IMR-90 (cell line): ENCODE measurements at regions not wholly inside any gene's neighbourhood (a gene's known extent, or its start where the extent isn't known, plus 50 kb on each side); places are given as distances from the start of the nearest gene placed in this dataset.

Source experiments
- ATAC-seq: fragments of 200-7000 bp; cut with Tn5 transposase; 2 replicates; pipeline ENCODE4 v1.9.1; 2020; ENCODE audit warnings: low read depth, mild to moderate bottlenecking, moderate library complexity
- BruUV-seq: library from RNA; stranded (reverse); fragments of 400-500 nt; replicated peaks from 2 replicates; lab custom pipeline; 2021; lab: Mats Ljungman, UMichigan
- CTCF ChIA-PET: fragments of 300-600 bp; formaldehyde crosslinking; extraction: SDS; loops from one replicate; lab custom pipeline; 2021; ENCODE audit warnings: antibody characterized with exemption; lab: Yijun Ruan, JAX
- POLR2A ChIA-PET: fragments of 300-600 bp; sonication (Branson Sonifier 250); formaldehyde crosslinking; loops from one replicate; lab custom pipeline; 2022; ENCODE audit warnings: antibody characterized with exemption; ENCODE audit not compliant: unreplicated experiment; lab: Charles Lee
- DNase-seq: peaks from one replicate; pipeline ENCODE4 v3.0.0; 2013
- H2AFZ ChIP-seq: replicated peaks from 2 replicates; pipeline ENCODE3; 2013; ENCODE audit warnings: low read length, mild to moderate bottlenecking; ENCODE audit not compliant: poor library complexity
- H2AK5ac ChIP-seq: 2 replicates; pipeline ENCODE4 v1.6.1; 2013; ENCODE audit warnings: low read depth, low read length, inconsistent platforms
- H2AK9ac ChIP-seq: replicated peaks from 2 replicates; pipeline ENCODE3; 2013; ENCODE audit warnings: mild to moderate bottlenecking, low read depth, low read length, moderate library complexity; ENCODE audit not compliant: poor library complexity
- H2BK120ac ChIP-seq: 2 replicates; pipeline ENCODE4 v1.6.1; 2013; ENCODE audit warnings: low read depth, low read length, inconsistent platforms
- H2BK15ac ChIP-seq: 3 replicates; pipeline ENCODE4 v1.6.1; 2013; ENCODE audit warnings: low read depth, low read length, inconsistent platforms
- H2BK20ac ChIP-seq: 2 replicates; pipeline ENCODE4 v1.6.1; 2013; ENCODE audit warnings: low read depth, mild to moderate bottlenecking, inconsistent platforms, low read length, moderate library complexity
- H2BK5ac ChIP-seq: 2 replicates; pipeline ENCODE4 v1.6.1; 2013; ENCODE audit warnings: mild to moderate bottlenecking, low read depth, low read length, inconsistent platforms; ENCODE audit not compliant: poor library complexity, severe bottlenecking
- H3K14ac ChIP-seq: replicated peaks from 2 replicates; pipeline ENCODE4 v1.6.1; 2013; ENCODE audit warnings: low read depth, low read length, inconsistent platforms
- H3K18ac ChIP-seq: 2 replicates; pipeline ENCODE4 v1.6.1; 2013; ENCODE audit warnings: low read depth, low read length, control low read depth
- H3K23ac ChIP-seq: 2 replicates; pipeline ENCODE4 v1.6.1; 2013; ENCODE audit warnings: low read depth, low read length, inconsistent platforms
- H3K27ac ChIP-seq: 2 replicates; pipeline ENCODE4 v1.5.1; 2013; ENCODE audit warnings: mild to moderate bottlenecking, control low read depth, low read length; ENCODE audit not compliant: insufficient read depth
- H3K27me3 ChIP-seq: 2 replicates; pipeline ENCODE4 v1.6.1; 2013; ENCODE audit warnings: low read length; ENCODE audit not compliant: control insufficient read depth, insufficient read depth
- H3K36me3 ChIP-seq: 2 replicates; pipeline ENCODE4 v1.6.1; 2013; ENCODE audit warnings: low read length, mixed read lengths; ENCODE audit not compliant: control insufficient read depth, insufficient read depth
- H3K4ac ChIP-seq: 2 replicates; pipeline ENCODE4 v1.6.1; 2013; ENCODE audit warnings: low read depth, low read length, inconsistent platforms
- H3K4me1 ChIP-seq: 2 replicates; pipeline ENCODE4 v1.6.1; 2013; ENCODE audit warnings: low read length, mixed read lengths; ENCODE audit not compliant: control insufficient read depth, insufficient read depth
- H3K4me2 ChIP-seq: 2 replicates; pipeline ENCODE4 v1.6.1; 2013; ENCODE audit warnings: low read depth, mild to moderate bottlenecking, control low read depth, low read length, moderate library complexity
- H3K4me3 ChIP-seq: 2 replicates; pipeline ENCODE4 v1.5.1; 2013; ENCODE audit warnings: low read depth, mild to moderate bottlenecking, control low read depth, low read length, moderate library complexity; ENCODE audit not compliant: insufficient read depth
- H3K56ac ChIP-seq: 2 replicates; pipeline ENCODE4 v1.6.1; 2013; ENCODE audit warnings: low read length, inconsistent platforms; ENCODE audit not compliant: insufficient read depth; ENCODE audit errors: extremely low read depth
- H3K79me1 ChIP-seq, 2 experiments: 2 replicates each; pipeline ENCODE4 v1.6.1; 2013; ENCODE audit warnings: low read length in 2 of 2, inconsistent platforms in 1 of 2, low read depth in 1 of 2
- H3K9ac ChIP-seq: 2 replicates; pipeline ENCODE4 v1.6.1; 2013; ENCODE audit warnings: low read depth, low read length, control low read depth
- H3K9me1 ChIP-seq: 2 replicates; pipeline ENCODE4 v1.6.1; 2013; ENCODE audit warnings: low read length, inconsistent platforms; ENCODE audit not compliant: insufficient read depth
- H3K9me3 ChIP-seq: 2 replicates; pipeline ENCODE4 v1.6.1; 2013; ENCODE audit warnings: low read length; ENCODE audit not compliant: control insufficient read depth, insufficient read depth
- H4K20me1 ChIP-seq: 2 replicates; pipeline ENCODE4 v1.6.1; 2013; ENCODE audit warnings: low read length, inconsistent platforms; ENCODE audit not compliant: insufficient read depth
- H4K5ac ChIP-seq: 2 replicates; pipeline ENCODE4 v1.6.1; 2013; ENCODE audit warnings: mild to moderate bottlenecking, low read depth, low read length, control low read depth
- H4K8ac ChIP-seq, 2 experiments: 2 replicates each; pipeline ENCODE4 v1.6.1; 2013; ENCODE audit warnings: low read depth in 2 of 2, low read length in 2 of 2, control low read depth in 1 of 2, inconsistent platforms in 1 of 2
- H4K91ac ChIP-seq: 2 replicates; pipeline ENCODE4 v1.6.1; 2013; ENCODE audit warnings: low read depth, low read length, inconsistent platforms; ENCODE audit not compliant: insufficient read depth
- BHLHE40 ChIP-seq: fragments of 150-350 bp; IDR thresholded peaks from 2 replicates; pipeline ENCODE4 v1.6.1; 2016; ENCODE audit warnings: mild to moderate bottlenecking, low read depth, low read length
- CEBPB ChIP-seq: IDR thresholded peaks from 2 replicates; pipeline ENCODE4 v1.6.1; 2012; ENCODE audit warnings: low read depth, low read length, improper control_type of control experiment
- CHD1 ChIP-seq: IDR thresholded peaks from 2 replicates; pipeline ENCODE4 v1.6.1; 2012; ENCODE audit warnings: low read depth, low read length, improper control_type of control experiment
- FOS ChIP-seq: fragments of 150-350 bp; IDR thresholded peaks from 2 replicates; pipeline ENCODE4 v1.6.1; 2016; ENCODE audit warnings: low read depth, low read length
- MAFK ChIP-seq: IDR thresholded peaks from 2 replicates; pipeline ENCODE4 v1.6.1; 2012; ENCODE audit warnings: low read depth, low read length, improper control_type of control experiment
- MAZ ChIP-seq: IDR thresholded peaks from 2 replicates; pipeline ENCODE4 v1.6.1; 2012; ENCODE audit warnings: low read depth, mild to moderate bottlenecking, low read length, improper control_type of control experiment, moderate library complexity, borderline replicate concordance
- NFE2L2 ChIP-seq: fragments of 150-350 bp; IDR thresholded peaks from 2 replicates; pipeline ENCODE4 v1.6.1; 2016; ENCODE audit warnings: low read depth, mild to moderate bottlenecking, low read length
- POLR2A ChIP-seq: IDR thresholded peaks from 2 replicates; pipeline ENCODE4 v1.6.1; 2012; ENCODE audit warnings: mild to moderate bottlenecking, low read depth, low read length
- RAD21 ChIP-seq: IDR thresholded peaks from 2 replicates; pipeline ENCODE4 v1.6.1; 2012; ENCODE audit warnings: low read length, improper control_type of control experiment
- RCOR1 ChIP-seq: IDR thresholded peaks from 2 replicates; pipeline ENCODE4 v1.6.1; 2012; ENCODE audit warnings: mild to moderate bottlenecking, low read length, improper control_type of control experiment; ENCODE audit not compliant: insufficient replicate concordance
- RFX5 ChIP-seq: IDR thresholded peaks from 2 replicates; pipeline ENCODE4 v1.8.0; 2012; ENCODE audit warnings: low read depth, mild to moderate bottlenecking, low read length, moderate library complexity
- SMC3 ChIP-seq: fragments of 150-350 bp; IDR thresholded peaks from 2 replicates; pipeline ENCODE4 v1.6.1; 2016; ENCODE audit warnings: low read depth, mild to moderate bottlenecking, antibody characterized with exemption, low read length, moderate library complexity
- WGBS, 2 experiments: methylation state at CpG; one replicate each; pipeline versions ENCODE4 v1.1.5 to v1.1.7; 2013; ENCODE audit warnings: missing lambda C conversion rate in 2 of 2; ENCODE audit not compliant: insufficient read length in 1 of 2; ENCODE audit errors: extremely low coverage in 2 of 2; 5-methylcytosine and 5-hydroxymethylcytosine counted together
- dilution Hi-C: fragments of 300-500 bp; cut with HindIII; formaldehyde crosslinking; loops from one replicate; pipeline ENCODE4 v1.14.3; 2018; ENCODE audit warnings: low sequenced_read_pairs; ENCODE audit not compliant: unreplicated experiment
- in situ Hi-C: fragments of 300-500 bp; cut with MboI; formaldehyde crosslinking; loops from 3 replicates; pipeline ENCODE4 v1.14.3; 2019; ENCODE audit warnings: low sequenced_read_pairs, inconsistent platforms, mixed read lengths
- intact Hi-C: fragments of 100-400 bp; cut with micrococcal nuclease; formaldehyde crosslinking; loops from 2 replicates; pipeline ENCODE4 v1.10.0; 2022
- TF ChIP-seq, protein P1 (sequence below): conservative IDR thresholded peaks from 2 replicates; pipeline ENCODE4 v1.5.1; 2012; ENCODE audit warnings: mild to moderate bottlenecking, low read depth, low read length, improper control_type of control experiment
- TF ChIP-seq, protein P2 (sequence below): fragments of 150-350 bp; IDR thresholded peaks from 2 replicates; pipeline ENCODE4 v1.6.1; 2017; ENCODE audit warnings: mild to moderate bottlenecking, antibody characterized with exemption, low read length, low read depth
- TF ChIP-seq, protein P3 (sequence below): fragments of 150-350 bp; IDR thresholded peaks from 2 replicates; pipeline ENCODE4 v1.6.1; 2016; ENCODE audit warnings: low read depth, mild to moderate bottlenecking, low read length, moderate library complexity, borderline replicate concordance

DNA sequence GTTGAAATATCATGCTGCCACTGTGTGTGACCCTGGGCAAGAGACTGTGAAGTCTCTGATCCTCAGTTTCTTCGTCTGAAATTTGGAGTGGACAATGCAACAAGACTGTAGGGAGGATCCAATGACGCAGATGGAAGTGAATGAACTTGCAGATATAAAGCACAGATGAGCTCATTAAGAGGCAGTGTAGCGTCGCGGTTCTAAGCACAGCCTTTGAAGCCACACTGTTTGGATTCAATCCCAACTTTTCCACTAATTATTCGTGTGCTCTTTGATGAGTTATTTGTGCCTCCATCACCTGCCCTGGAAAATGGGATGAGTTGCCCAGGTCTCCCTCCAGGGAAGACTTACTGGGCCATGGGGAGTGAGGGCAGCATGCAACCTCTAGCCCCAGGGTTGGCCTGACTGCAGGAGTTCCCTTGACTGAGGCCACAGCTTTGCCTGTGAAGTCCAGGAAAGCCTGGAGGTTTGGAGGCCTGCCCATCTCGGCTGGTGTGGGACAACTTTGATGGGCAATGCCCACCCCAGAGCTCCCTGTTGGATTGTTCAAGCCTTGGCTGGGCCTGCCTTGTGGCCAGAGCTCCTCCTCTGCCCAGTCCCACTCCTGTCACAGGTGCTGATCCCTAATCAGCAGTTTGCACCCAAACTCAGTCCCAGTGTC, 266.0 kb upstream of the B3GAT1 start:
- Histone ChIP-seq H3K4me1 (no peaks in the 10 kb centered on the region), H3K18ac (no peak overlapping the region), H4K8ac (no peak overlapping the region), H3K27ac (no peak overlapping the region), H3K27me3 (no peaks in the 10 kb centered on the region), H3K9me3 (peaks cover 39% of the 10 kb centered on the region), H4K91ac (no peak overlapping the region), H2BK5ac (no peak overlapping the region), H2AK9ac (no peak overlapping the region), H3K14ac (no peak overlapping the region), H3K36me3 (no peaks in the 10 kb centered on the region), H2AFZ (no peak overlapping the region), H3K4me2 (no peak overlapping the region), H3K56ac (no peak overlapping the region), H4K20me1 (no peaks in the 10 kb centered on the region), H3K79me1 (no peaks in the 10 kb centered on the region), H2BK15ac (no peak overlapping the region), H3K9ac (no peak overlapping the region), H4K5ac (no peak overlapping the region), H3K23ac (no peak overlapping the region), H3K4me3 (no peak overlapping the region), H2AK5ac (no peak overlapping the region), H3K4ac (no peak overlapping the region), H3K9me1 (no peaks in the 10 kb centered on the region), H2BK120ac (no peak overlapping the region), H2BK20ac (no peak overlapping the region)
- ChIA-PET CTCF (no interaction called here), POLR2A (no interaction called here)
- dilution Hi-C loops, result no loop called here
- TF ChIP-seq RAD21, result no peak
- TF ChIP-seq FOS, result no peak
- TF ChIP-seq MAFK, result no peak
- TF ChIP-seq SMC3, result no peak
- TF ChIP-seq CEBPB, result no peak
- TF ChIP-seq, protein P1, sequence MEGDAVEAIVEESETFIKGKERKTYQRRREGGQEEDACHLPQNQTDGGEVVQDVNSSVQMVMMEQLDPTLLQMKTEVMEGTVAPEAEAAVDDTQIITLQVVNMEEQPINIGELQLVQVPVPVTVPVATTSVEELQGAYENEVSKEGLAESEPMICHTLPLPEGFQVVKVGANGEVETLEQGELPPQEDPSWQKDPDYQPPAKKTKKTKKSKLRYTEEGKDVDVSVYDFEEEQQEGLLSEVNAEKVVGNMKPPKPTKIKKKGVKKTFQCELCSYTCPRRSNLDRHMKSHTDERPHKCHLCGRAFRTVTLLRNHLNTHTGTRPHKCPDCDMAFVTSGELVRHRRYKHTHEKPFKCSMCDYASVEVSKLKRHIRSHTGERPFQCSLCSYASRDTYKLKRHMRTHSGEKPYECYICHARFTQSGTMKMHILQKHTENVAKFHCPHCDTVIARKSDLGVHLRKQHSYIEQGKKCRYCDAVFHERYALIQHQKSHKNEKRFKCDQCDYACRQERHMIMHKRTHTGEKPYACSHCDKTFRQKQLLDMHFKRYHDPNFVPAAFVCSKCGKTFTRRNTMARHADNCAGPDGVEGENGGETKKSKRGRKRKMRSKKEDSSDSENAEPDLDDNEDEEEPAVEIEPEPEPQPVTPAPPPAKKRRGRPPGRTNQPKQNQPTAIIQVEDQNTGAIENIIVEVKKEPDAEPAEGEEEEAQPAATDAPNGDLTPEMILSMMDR, result no peak
- no peak for TF ChIP-seq NFE2L2
- TF ChIP-seq, protein P2, sequence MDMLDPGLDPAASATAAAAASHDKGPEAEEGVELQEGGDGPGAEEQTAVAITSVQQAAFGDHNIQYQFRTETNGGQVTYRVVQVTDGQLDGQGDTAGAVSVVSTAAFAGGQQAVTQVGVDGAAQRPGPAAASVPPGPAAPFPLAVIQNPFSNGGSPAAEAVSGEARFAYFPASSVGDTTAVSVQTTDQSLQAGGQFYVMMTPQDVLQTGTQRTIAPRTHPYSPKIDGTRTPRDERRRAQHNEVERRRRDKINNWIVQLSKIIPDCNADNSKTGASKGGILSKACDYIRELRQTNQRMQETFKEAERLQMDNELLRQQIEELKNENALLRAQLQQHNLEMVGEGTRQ, result no peak
- no peak for TF ChIP-seq POLR2A
- TF ChIP-seq, protein P3, sequence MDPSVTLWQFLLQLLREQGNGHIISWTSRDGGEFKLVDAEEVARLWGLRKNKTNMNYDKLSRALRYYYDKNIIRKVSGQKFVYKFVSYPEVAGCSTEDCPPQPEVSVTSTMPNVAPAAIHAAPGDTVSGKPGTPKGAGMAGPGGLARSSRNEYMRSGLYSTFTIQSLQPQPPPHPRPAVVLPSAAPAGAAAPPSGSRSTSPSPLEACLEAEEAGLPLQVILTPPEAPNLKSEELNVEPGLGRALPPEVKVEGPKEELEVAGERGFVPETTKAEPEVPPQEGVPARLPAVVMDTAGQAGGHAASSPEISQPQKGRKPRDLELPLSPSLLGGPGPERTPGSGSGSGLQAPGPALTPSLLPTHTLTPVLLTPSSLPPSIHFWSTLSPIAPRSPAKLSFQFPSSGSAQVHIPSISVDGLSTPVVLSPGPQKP, result no peak
- TF ChIP-seq RFX5, result no peak
- TF ChIP-seq RCOR1, result no peak
- TF ChIP-seq MAZ, result no peak
- no peak for TF ChIP-seq BHLHE40
- no peak for TF ChIP-seq CHD1
- no peak for ATAC-seq
- DNase-seq, result no peak
- WGBS, 2 experiments, result 10% methylated on average over 2 of the region's 7 CpGs; no CpG with 5 or more reads in 1 of the 2 experiments
- no TSS peak for BruUV-seq
- in situ Hi-C loops, result no loop called here
- intact Hi-C loops, result no loop called here
